Sigmoid colon (tissue), 4 donors: ENCODE measurements at regions not wholly inside any gene's neighbourhood (a gene's known extent, or its start where the extent isn't known, plus 50 kb on each side); places are given as distances from the start of the nearest gene placed in this dataset.

Experiments used
- CTCF ChIP-seq, 4 experiments: fragments of 450-650 bp in 3 of 4; fragments of 200-600 bp in 1 of 4; IDR thresholded peaks; one replicate each; pipeline ENCODE4 v1.5.1; 2016 to 2019; ENCODE audit warnings: antibody characterized with exemption in 4 of 4, mild to moderate bottlenecking in 3 of 4, moderate library complexity in 2 of 4
- EP300 ChIP-seq, 4 donors: sonication (generic); formaldehyde crosslinking; IDR thresholded peaks; one replicate each; pipeline ENCODE4 v1.6.1; 2017; ENCODE audit warnings: antibody characterized with exemption in 4 of 4
- POLR2A ChIP-seq, 2 donors: fragments of 450-650 bp; IDR thresholded peaks; one replicate each; pipeline ENCODE4 v1.6.1; 2016; ENCODE audit warnings: antibody characterized with exemption in 2 of 2, mild to moderate bottlenecking in 2 of 2, moderate library complexity in 2 of 2
- POLR2AphosphoS5 ChIP-seq, 4 donors: sonication (generic); formaldehyde crosslinking; IDR thresholded peaks; one replicate each; pipeline ENCODE4 v1.6.1; 2017; ENCODE audit warnings: antibody characterized with exemption in 4 of 4

GRCh38 chr3:79960594-79960993, 192.8 kb upstream of the ROBO1 start:
- TF ChIP-seq CTCF (IDR thresholded peaks at IDR 0.05) (no peak), POLR2A (IDR thresholded peaks at IDR 0.05) (no peak), POLR2AphosphoS5 (IDR thresholded peaks at IDR 0.05) (no peak), EP300 (IDR thresholded peaks at IDR 0.05) (no peak)
